H1 (cell line): ENCODE measurements at regions not wholly inside any gene's neighbourhood (a gene's known extent, or its start where the extent isn't known, plus 50 kb on each side); places are given as distances from the start of the nearest gene placed in this dataset.

Experiments used
- CTCF ChIA-PET: fragments of 300-600 bp; sonication (Branson Sonifier 250); formaldehyde crosslinking; loops from one replicate; lab custom pipeline; 2021; ENCODE audit not compliant: partially characterized antibody; lab: Charles Lee
- POLR2A ChIA-PET: fragments of 300-600 bp; sonication (Branson Sonifier 250); formaldehyde crosslinking; loops from one replicate; lab custom pipeline; 2021; ENCODE audit warnings: inconsistent platforms; ENCODE audit not compliant: partially characterized antibody; lab: Charles Lee
- DNase-seq, 2 experiments: peaks; one replicate each; pipeline versions ENCODE4 v3.0.0 to v3.0.0-alpha.2; 2010 to 2022; ENCODE audit warnings: low spot score in 2 of 2, low read depth in 1 of 2, mixed read lengths in 1 of 2
- FAIRE-seq: peaks from 2 replicates; lab custom pipeline; 2011; peaks lifted over from hg19 to GRCh38; lab: Jason Lieb, UNC
- H2AFZ ChIP-seq: 2 replicates; pipeline ENCODE4 v1.8.1; 2012; ENCODE audit warnings: low read length, inconsistent platforms
- H2AK5ac ChIP-seq: 2 replicates; pipeline ENCODE4 v1.6.1; 2013; ENCODE audit warnings: low read depth, low read length
- H2BK120ac ChIP-seq: replicated peaks from 2 replicates; pipeline ENCODE3; 2013; ENCODE audit warnings: low read depth, low read length, inconsistent platforms
- H2BK12ac ChIP-seq: 2 replicates; pipeline ENCODE4 v1.6.1; 2013; ENCODE audit warnings: low read depth, low read length
- H2BK15ac ChIP-seq: 2 replicates; pipeline ENCODE4 v1.6.1; 2013; ENCODE audit warnings: low read length
- H2BK20ac ChIP-seq: 2 replicates; pipeline ENCODE4 v1.6.1; 2013; ENCODE audit warnings: low read length
- H2BK5ac ChIP-seq: 2 replicates; pipeline ENCODE4 v1.6.1; 2013; ENCODE audit warnings: low read depth, low read length
- H3K14ac ChIP-seq: 2 replicates; pipeline ENCODE4 v1.6.1; 2013; ENCODE audit warnings: inconsistent platforms; ENCODE audit not compliant: insufficient read length
- H3K18ac ChIP-seq: 2 replicates; pipeline ENCODE4 v1.6.1; 2013; ENCODE audit warnings: low read length; ENCODE audit errors: extremely low read depth
- H3K23ac ChIP-seq: 2 replicates; pipeline ENCODE4 v1.6.1; 2013; ENCODE audit warnings: inconsistent platforms; ENCODE audit not compliant: insufficient read length
- H3K23me2 ChIP-seq: 2 replicates; pipeline ENCODE4 v1.6.1; 2013; ENCODE audit warnings: low read depth, low read length
- H3K27ac ChIP-seq: 2 replicates; pipeline ENCODE4 v1.6.1; 2011; ENCODE audit warnings: low read depth, low read length, inconsistent platforms
- H3K27me3 ChIP-seq, 4 experiments: replicated peaks in 1 of 4; 1 replicate in 1 of 4; 2 replicates in 3 of 4; pipeline versions ENCODE4 v1.6.1 to v1.8.1; 2011 to 2013; ENCODE audit warnings: low read length in 3 of 4, mild to moderate bottlenecking in 3 of 4, inconsistent platforms in 2 of 4, mixed read lengths in 2 of 4, moderate library complexity in 1 of 4; ENCODE audit not compliant: control insufficient read depth in 3 of 4, insufficient read depth in 3 of 4; ENCODE audit errors: extremely low read depth in 1 of 4
- H3K36me3 ChIP-seq, 4 experiments: 2 replicates each; pipeline versions ENCODE4 v1.6.1 to v1.8.1; 2011 to 2013; ENCODE audit warnings: mild to moderate bottlenecking in 4 of 4, low read length in 3 of 4, moderate library complexity in 2 of 4, control low read depth in 1 of 4, inconsistent platforms in 1 of 4; ENCODE audit not compliant: insufficient read depth in 4 of 4, control insufficient read depth in 2 of 4
- H3K4ac ChIP-seq: replicated peaks from 2 replicates; pipeline ENCODE3; 2013; ENCODE audit warnings: low read length, low read depth, mixed read lengths, inconsistent platforms; ENCODE audit not compliant: insufficient read length
- H3K4me1 ChIP-seq, 4 experiments: replicated peaks in 1 of 4; 1 replicate in 1 of 4; 2 replicates in 3 of 4; pipeline versions ENCODE4 v1.6.1 to v1.8.1; 2011 to 2013; ENCODE audit warnings: low read length in 3 of 4, inconsistent platforms in 2 of 4, mixed read lengths in 1 of 4; ENCODE audit not compliant: insufficient read depth in 4 of 4, control insufficient read depth in 3 of 4
- H3K4me2 ChIP-seq, 2 experiments: 2 replicates each; pipeline versions ENCODE4 v1.6.1 to v1.8.1; 2011 to 2013; ENCODE audit warnings: low read depth in 2 of 2, low read length in 2 of 2, control low read depth in 1 of 2, inconsistent platforms in 1 of 2, mild to moderate bottlenecking in 1 of 2; ENCODE audit not compliant: insufficient read depth in 1 of 2
- H3K4me3 ChIP-seq, 4 experiments: fragments of 200-600, 300-600 bp in 1 of 4; sonication (generic), shearing (Covaris generic), sonication (Bioruptor Twin) in 1 of 4; 2 replicates each; pipeline versions ENCODE4 v1.5.1 to v1.8.1; 2011 to 2016; ENCODE audit warnings: low read length in 4 of 4, low read depth in 3 of 4, control low read depth in 2 of 4, inconsistent platforms in 2 of 4, mild to moderate bottlenecking in 2 of 4, mixed read lengths in 1 of 4, moderate library complexity in 1 of 4; ENCODE audit not compliant: insufficient read depth in 2 of 4; ENCODE audit errors: extremely low read depth in 1 of 4
- H3K56ac ChIP-seq: replicated peaks from 2 replicates; pipeline ENCODE3; 2013; ENCODE audit warnings: low read depth, mild to moderate bottlenecking, mixed read lengths, low read length, inconsistent platforms; ENCODE audit not compliant: insufficient read length
- H3K79me1 ChIP-seq: 2 replicates; pipeline ENCODE4 v1.6.1; 2013; ENCODE audit warnings: low read depth, low read length, control low read depth
- H3K79me2 ChIP-seq, 2 experiments: 2 replicates each; pipeline versions ENCODE4 v1.6.1 to v1.8.1; 2012 to 2013; ENCODE audit warnings: low read length in 2 of 2, mild to moderate bottlenecking in 2 of 2, inconsistent platforms in 1 of 2; ENCODE audit not compliant: insufficient read depth in 2 of 2, control insufficient read depth in 1 of 2
- H3K9ac ChIP-seq, 4 experiments: replicated peaks in 1 of 4; 1 replicate in 1 of 4; 2 replicates in 3 of 4; pipeline versions ENCODE4 v1.6.1 to v1.8.1; 2011 to 2013; ENCODE audit warnings: low read depth in 3 of 4, low read length in 3 of 4, control low read depth in 2 of 4, mild to moderate bottlenecking in 2 of 4, moderate library complexity in 2 of 4, inconsistent platforms in 1 of 4; ENCODE audit errors: extremely low read depth in 1 of 4
- H3K9me3 ChIP-seq, 2 experiments: 2 replicates each; pipeline versions ENCODE4 v1.6.1 to v1.8.1; 2012 to 2013; ENCODE audit warnings: mild to moderate bottlenecking in 2 of 2, moderate library complexity in 2 of 2, control low read depth in 1 of 2, inconsistent platforms in 1 of 2, low read depth in 1 of 2, low read length in 1 of 2, mixed read lengths in 1 of 2; ENCODE audit not compliant: insufficient read depth in 2 of 2
- H4K20me1 ChIP-seq, 2 experiments: replicated peaks in 1 of 2; 2 replicates each; pipeline versions ENCODE3 to v1.8.1; 2011 to 2013; ENCODE audit warnings: inconsistent platforms in 2 of 2, low read length in 2 of 2, mild to moderate bottlenecking in 1 of 2; ENCODE audit not compliant: insufficient read depth in 2 of 2, control insufficient read depth in 1 of 2
- H4K5ac ChIP-seq: 2 replicates; pipeline ENCODE4 v1.6.1; 2013; ENCODE audit warnings: low read length, low read depth, mixed read lengths, inconsistent platforms; ENCODE audit not compliant: insufficient read length
- H4K8ac ChIP-seq: 2 replicates; pipeline ENCODE4 v1.8.0; 2013; ENCODE audit warnings: mild to moderate bottlenecking, moderate library complexity, low read length, inconsistent platforms; ENCODE audit not compliant: insufficient read depth; ENCODE audit errors: extremely low read depth
- H4K91ac ChIP-seq: replicated peaks from 2 replicates; pipeline ENCODE3; 2013; ENCODE audit warnings: low read length, mixed read lengths, inconsistent platforms; ENCODE audit not compliant: insufficient read length
- GABPA ChIP-seq: IDR thresholded peaks from 2 replicates; pipeline ENCODE4 v1.6.1; 2011; ENCODE audit warnings: mild to moderate bottlenecking, low read length, moderate library complexity, borderline replicate concordance; ENCODE audit not compliant: insufficient read depth
- TBP ChIP-seq: IDR thresholded peaks from 2 replicates; pipeline ENCODE4 v1.6.1; 2011; ENCODE audit warnings: low read depth, low read length, improper control_type of control experiment
- WGBS, 2 experiments: shearing (Covaris generic) in 1 of 2; methylation state at CpG; one replicate each; pipeline versions ENCODE4 v1.1.6 to v1.1.7; 2013 to 2015; ENCODE audit warnings: low lambda C conversion rate in 2 of 2, mixed read lengths in 2 of 2, inconsistent platforms in 1 of 2, low coverage in 1 of 2, missing lambda C conversion rate in 1 of 2; ENCODE audit not compliant: insufficient replicate concordance in 2 of 2, insufficient coverage in 1 of 2, insufficient read length in 1 of 2; ENCODE audit errors: extremely low coverage in 1 of 2, missing lambda C conversion rate in 1 of 2; 5-methylcytosine and 5-hydroxymethylcytosine counted together

- no peaks in the 10 kb centered on the region for H3K79me2 ChIP-seq
- H3K36me3 ChIP-seq, result no peaks in the 10 kb centered on the region
- no peak for TF ChIP-seq GABPA
- TF ChIP-seq TBP, result no peak
- H3K23me2 ChIP-seq, result no peaks in the 10 kb centered on the region
- no peak overlapping the region for H2AFZ ChIP-seq
- no peak for DNase-seq
- H2BK12ac ChIP-seq, result no peak overlapping the region
- H3K4me1 ChIP-seq, result no peaks in the 10 kb centered on the region
- 100% methylated on average over 1 of the region's 1 CpG; no CpG with 5 or more reads in 1 of the 2 experiments for WGBS, 2 experiments
- H3K4me2 ChIP-seq, result no peak overlapping the region
- H2BK5ac ChIP-seq, result no peak overlapping the region
- no peak overlapping the region for H3K9ac ChIP-seq
- no peaks in the 10 kb centered on the region for H4K20me1 ChIP-seq
- ChIA-PET POLR2A (no interaction called here), CTCF (no interaction called here)
- H4K8ac ChIP-seq, result no peak overlapping the region
- no peak overlapping the region for H2BK20ac ChIP-seq
- H4K91ac ChIP-seq, result no peak overlapping the region
- no peak overlapping the region for H3K27ac ChIP-seq
- H2AK5ac ChIP-seq, result no peak overlapping the region
- H3K4ac ChIP-seq, result no peak overlapping the region
- H4K5ac ChIP-seq, result no peak overlapping the region
- H3K14ac ChIP-seq, result no peak overlapping the region
- FAIRE-seq, result peak; percentile 13
- no peaks in the 10 kb centered on the region for H3K27me3 ChIP-seq
- H3K56ac ChIP-seq, result no peak overlapping the region
- H3K23ac ChIP-seq, result no peak overlapping the region
- no peaks in the 10 kb centered on the region for H3K9me3 ChIP-seq
- no peaks in the 10 kb centered on the region for H3K79me1 ChIP-seq
- H3K4me3 ChIP-seq, result no peak overlapping the region
- H2BK120ac ChIP-seq, result no peak overlapping the region
- H2BK15ac ChIP-seq, result no peak overlapping the region
- H3K18ac ChIP-seq, result no peak overlapping the region
These were observed 155.1 kb downstream of the OR13A1 start for GRCh38 chr10:45160271-45160670.
